ENCODE measurements at regions not wholly inside any gene's neighbourhood (a gene's known extent, or its start where the extent isn't known, plus 50 kb on each side); places are given as distances from the start of the nearest gene placed in this dataset.

DNA sequence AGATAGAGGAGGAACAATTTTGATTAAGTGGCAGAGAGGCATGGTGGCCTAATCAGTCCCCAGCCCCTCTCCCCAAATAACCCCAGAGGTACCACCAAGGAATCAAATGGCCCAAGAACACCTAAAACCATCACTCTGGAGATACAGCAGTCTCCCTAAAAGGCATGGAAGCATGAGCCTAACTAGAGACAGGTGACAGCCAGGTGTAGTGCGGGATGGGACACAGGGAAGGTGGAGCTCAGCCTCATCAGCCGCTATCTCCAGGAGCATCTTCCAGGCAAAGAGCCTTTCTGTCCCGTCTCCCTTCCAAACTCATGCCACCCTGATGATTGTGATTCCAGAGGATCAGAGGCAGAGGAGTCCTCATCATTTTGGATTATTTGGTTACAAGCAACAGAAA lies 144.7 kb downstream of the COPS8 start:
- TF ChIP-seq CTCF (IDR thresholded peaks at IDR 0.05; ENCODE audit: low read depth, low read length, poor library complexity, severe bottlenecking): no peak
- TF ChIP-seq EZH2phosphoT487 (IDR thresholded peaks at IDR 0.05; ENCODE audit: borderline replicate concordance, low read length): no peak
